ENCODE measurements at regions not wholly inside any gene's neighbourhood (a gene's known extent, or its start where the extent isn't known, plus 50 kb on each side); places are given as distances from the start of the nearest gene placed in this dataset.

GRCh38 chr5:54761213-54761701 lies 224.1 kb downstream of the ESM1 start:
- no peak overlapping the region for H3K4me3 ChIP-seq (ENCODE audit: low read length)
- TF ChIP-seq CTCF (conservative IDR thresholded peaks at IDR 0.05; ENCODE audit: low read depth, low read length), result no peak
- DNase-seq (ENCODE audit: low read depth), result no peak

DNA sequence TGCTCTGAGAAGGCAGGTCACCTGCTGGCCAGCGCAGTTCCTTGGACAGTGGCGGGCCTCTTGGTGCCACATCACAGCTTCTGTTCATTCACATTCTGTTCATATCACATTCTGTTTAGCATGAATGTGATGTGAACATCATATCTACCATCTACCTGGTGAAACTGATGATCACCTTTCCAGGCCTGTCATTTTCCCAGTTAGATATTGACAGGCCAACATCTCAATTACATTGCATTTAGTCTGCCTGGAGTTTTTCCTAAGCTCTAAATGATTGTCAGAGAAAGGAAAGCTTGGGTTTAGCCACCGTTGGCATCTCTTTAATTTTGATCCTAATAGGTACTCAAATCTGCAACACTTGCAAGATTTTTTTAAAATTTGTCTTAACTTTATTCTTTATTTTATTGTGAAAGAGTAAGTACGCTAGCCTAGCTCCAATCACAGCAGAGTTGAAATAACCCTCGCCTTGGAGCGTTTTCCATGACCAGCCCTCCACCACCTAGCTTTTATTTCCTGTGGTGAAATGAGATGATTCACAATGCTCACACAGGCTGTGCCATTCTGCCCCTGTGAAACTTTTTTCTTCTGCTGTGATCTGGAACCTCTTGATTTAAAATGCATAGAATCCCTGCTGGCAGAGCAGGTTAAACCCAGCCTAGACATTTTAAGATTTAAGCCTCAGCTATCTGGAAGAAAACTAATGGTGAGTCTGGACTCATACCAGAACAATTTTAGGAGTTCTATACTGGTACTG lies 225.0 kb downstream of the ESM1 start:
- no peak overlapping the region for H3K4me3 ChIP-seq (ENCODE audit: low read length)
- TF ChIP-seq CTCF (conservative IDR thresholded peaks at IDR 0.05; ENCODE audit: low read depth, low read length), result no peak

GRCh38 chr5:54758038-54758437 lies 227.4 kb downstream of the ESM1 start:
- no peak for DNase-seq (ENCODE audit: low read depth)
- H3K4me3 ChIP-seq (ENCODE audit: low read length), result no peak overlapping the region
- TF ChIP-seq CTCF (conservative IDR thresholded peaks at IDR 0.05; ENCODE audit: low read depth, low read length), result no peak

More for the DNA sequence above, 225.0 kb downstream of the ESM1 start:
- no peak for DNase-seq (ENCODE audit: low read depth)

GRCh38 chr5:54757541-54757940 lies 227.9 kb downstream of the ESM1 start:
- DNase-seq (ENCODE audit: low read depth), result no peak
- no peak overlapping the region for H3K4me3 ChIP-seq (ENCODE audit: low read length)
- no peak for TF ChIP-seq CTCF (conservative IDR thresholded peaks at IDR 0.05; ENCODE audit: low read depth, low read length)

GRCh38 chr5:54756796-54757402 lies 228.5 kb downstream of the ESM1 start:
- no peak for DNase-seq (ENCODE audit: low read depth)
- no peak for TF ChIP-seq CTCF (conservative IDR thresholded peaks at IDR 0.05; ENCODE audit: low read depth, low read length)
- H3K4me3 ChIP-seq (ENCODE audit: low read length), result no peak overlapping the region

- no peak for TF ChIP-seq CTCF (conservative IDR thresholded peaks at IDR 0.05; ENCODE audit: low read depth, low read length)
- no peak overlapping the region for H3K4me3 ChIP-seq (ENCODE audit: low read length)
- DNase-seq (ENCODE audit: low read depth), result no peak
Observed at GRCh38 chr5:54756301-54756700, 229.1 kb downstream of the ESM1 start.

DNA sequence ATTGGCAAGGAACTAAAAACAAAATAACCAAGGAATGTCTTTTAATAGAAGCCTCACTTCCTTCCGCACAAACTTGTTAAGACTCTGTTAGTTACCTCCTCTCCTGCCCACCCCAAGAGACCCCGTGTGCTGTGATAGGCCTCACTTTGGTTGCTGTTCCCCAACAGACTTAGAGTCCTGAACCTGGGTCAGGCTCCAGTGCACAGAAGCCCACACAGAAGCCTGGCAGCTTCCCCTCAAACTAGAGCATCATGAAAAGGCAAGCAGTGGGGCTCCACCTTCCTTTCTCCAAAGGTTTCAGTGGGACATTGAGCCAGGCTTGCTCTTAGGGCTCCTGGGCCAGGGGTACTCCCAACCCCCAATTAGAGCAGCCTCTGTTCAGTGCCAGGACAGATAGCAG lies 230.5 kb downstream of the ESM1 start:
- DNase-seq (ENCODE audit: low read depth), result no peak
- H3K4me3 ChIP-seq (ENCODE audit: low read length), result no peak overlapping the region
- TF ChIP-seq CTCF (conservative IDR thresholded peaks at IDR 0.05; ENCODE audit: low read depth, low read length), result no peak

Measured in retinal pigment epithelial cell (primary cell).